Astrocyte (in vitro differentiated cells and primary cell): ENCODE measurements at regions not wholly inside any gene's neighbourhood (a gene's known extent, or its start where the extent isn't known, plus 50 kb on each side); places are given as distances from the start of the nearest gene placed in this dataset.
"Not testable (repeated sequence)": the region's sequence is repeated elsewhere in the genome, so short reads cannot be mapped to it uniquely, and the experiment has no call there.

Source experiments
- DNase-seq: peaks from one replicate; pipeline ENCODE4 v3.0.0-alpha.2; 2010; ENCODE audit warnings: low read depth
- FAIRE-seq: peaks from 2 replicates; lab custom pipeline; 2011; peaks lifted over from hg19 to GRCh38; lab: Jason Lieb, UNC
- H2AFZ ChIP-seq: 2 replicates; pipeline ENCODE4 v1.6.0; 2012; ENCODE audit warnings: low read depth, low read length, inconsistent platforms
- H3K27ac ChIP-seq: 2 replicates; pipeline ENCODE4 v1.5.1; 2011; ENCODE audit warnings: low read depth, low read length, inconsistent platforms
- H3K27me3 ChIP-seq: 2 replicates; pipeline ENCODE4 v1.6.0; 2011; ENCODE audit warnings: low read length, inconsistent platforms; ENCODE audit not compliant: insufficient read depth
- H3K36me3 ChIP-seq: 2 replicates; pipeline ENCODE4 v1.5.1; 2011; ENCODE audit warnings: low read length, inconsistent platforms; ENCODE audit not compliant: insufficient read depth
- H3K4me1 ChIP-seq: 2 replicates; pipeline ENCODE4 v1.5.1; 2011; ENCODE audit warnings: low read length, inconsistent platforms; ENCODE audit not compliant: insufficient read depth
- H3K4me2 ChIP-seq: 2 replicates; pipeline ENCODE4 v1.6.0; 2012; ENCODE audit warnings: low read length, inconsistent platforms
- H3K4me3 ChIP-seq: 2 replicates; pipeline ENCODE4 v1.5.1; 2011; ENCODE audit warnings: low read depth, mild to moderate bottlenecking, low read length, inconsistent platforms; ENCODE audit not compliant: insufficient read depth
- H3K79me2 ChIP-seq: 2 replicates; pipeline ENCODE4 v1.6.0; 2012; ENCODE audit warnings: mild to moderate bottlenecking, low read length, inconsistent platforms; ENCODE audit not compliant: insufficient read depth
- H3K9ac ChIP-seq: 2 replicates; pipeline ENCODE4 v1.6.0; 2012; ENCODE audit warnings: mild to moderate bottlenecking, low read length, inconsistent platforms
- H3K9me3 ChIP-seq: 2 replicates; pipeline ENCODE4 v1.5.1; 2012; ENCODE audit warnings: low read depth, mild to moderate bottlenecking, low read length, inconsistent platforms; ENCODE audit not compliant: insufficient read depth
- H4K20me1 ChIP-seq: 2 replicates; pipeline ENCODE4 v1.6.0; 2012; ENCODE audit warnings: low read length, inconsistent platforms; ENCODE audit not compliant: insufficient read depth
- H3K27ac Mint-ChIP-seq: one replicate; pipeline ENCODE4 v1.8.0; 2021; ENCODE audit warnings: mild to moderate bottlenecking, mixed read lengths; ENCODE audit not compliant: unreplicated experiment
- H3K27me3 Mint-ChIP-seq: one replicate; pipeline ENCODE4 v1.8.0; 2021; ENCODE audit warnings: low read depth, mixed read lengths; ENCODE audit not compliant: unreplicated experiment
- H3K36me3 Mint-ChIP-seq: one replicate; pipeline ENCODE4 v1.8.0; 2021; ENCODE audit warnings: low read depth, mixed read lengths; ENCODE audit not compliant: unreplicated experiment
- H3K4me1 Mint-ChIP-seq: one replicate; pipeline ENCODE4 v1.8.0; 2021; ENCODE audit warnings: low read depth, mixed read lengths; ENCODE audit not compliant: unreplicated experiment
- H3K4me3 Mint-ChIP-seq: one replicate; pipeline ENCODE4 v1.8.0; 2021; ENCODE audit warnings: mild to moderate bottlenecking, moderate library complexity, mixed read lengths; ENCODE audit not compliant: unreplicated experiment
- H3K9me3 Mint-ChIP-seq: one replicate; pipeline ENCODE4 v1.8.0; 2021; ENCODE audit warnings: mild to moderate bottlenecking, mixed read lengths; ENCODE audit not compliant: unreplicated experiment
- EZH2 ChIP-seq: IDR thresholded peaks from 2 replicates; pipeline ENCODE4 v1.6.1; 2012; ENCODE audit warnings: mild to moderate bottlenecking, low read length, inconsistent platforms; ENCODE audit not compliant: insufficient read depth
- TF ChIP-seq, protein P1 (sequence below): IDR thresholded peaks from 2 replicates; pipeline ENCODE4 v1.5.1; 2011; ENCODE audit warnings: low read depth, mild to moderate bottlenecking, inconsistent platforms, low read length, moderate library complexity; ENCODE audit not compliant: insufficient read depth

- H3K27ac Mint-ChIP-seq: no peak overlapping the region
- Histone ChIP-seq H3K4me2 (no peak overlapping the region), H2AFZ (no peak overlapping the region), H3K36me3 (no peaks in the 10 kb centered on the region), H3K9ac (no peak overlapping the region), H3K4me3 (no peak overlapping the region), H4K20me1 (no peaks in the 10 kb centered on the region), H3K9me3 (no peaks in the 10 kb centered on the region), H3K4me1 (no peaks in the 10 kb centered on the region), H3K27me3 (no peaks in the 10 kb centered on the region), H3K79me2 (no peaks in the 10 kb centered on the region), H3K27ac (no peak overlapping the region)
- no peak for DNase-seq
- H3K4me1 Mint-ChIP-seq: no peaks in the 10 kb centered on the region
- no peaks in the 10 kb centered on the region for H3K27me3 Mint-ChIP-seq
- no peak overlapping the region for H3K4me3 Mint-ChIP-seq
- H3K36me3 Mint-ChIP-seq: no peaks in the 10 kb centered on the region
- peaks cover 2% of the 10 kb centered on the region for H3K9me3 Mint-ChIP-seq
- no peak for FAIRE-seq
- TF ChIP-seq, protein P1, sequence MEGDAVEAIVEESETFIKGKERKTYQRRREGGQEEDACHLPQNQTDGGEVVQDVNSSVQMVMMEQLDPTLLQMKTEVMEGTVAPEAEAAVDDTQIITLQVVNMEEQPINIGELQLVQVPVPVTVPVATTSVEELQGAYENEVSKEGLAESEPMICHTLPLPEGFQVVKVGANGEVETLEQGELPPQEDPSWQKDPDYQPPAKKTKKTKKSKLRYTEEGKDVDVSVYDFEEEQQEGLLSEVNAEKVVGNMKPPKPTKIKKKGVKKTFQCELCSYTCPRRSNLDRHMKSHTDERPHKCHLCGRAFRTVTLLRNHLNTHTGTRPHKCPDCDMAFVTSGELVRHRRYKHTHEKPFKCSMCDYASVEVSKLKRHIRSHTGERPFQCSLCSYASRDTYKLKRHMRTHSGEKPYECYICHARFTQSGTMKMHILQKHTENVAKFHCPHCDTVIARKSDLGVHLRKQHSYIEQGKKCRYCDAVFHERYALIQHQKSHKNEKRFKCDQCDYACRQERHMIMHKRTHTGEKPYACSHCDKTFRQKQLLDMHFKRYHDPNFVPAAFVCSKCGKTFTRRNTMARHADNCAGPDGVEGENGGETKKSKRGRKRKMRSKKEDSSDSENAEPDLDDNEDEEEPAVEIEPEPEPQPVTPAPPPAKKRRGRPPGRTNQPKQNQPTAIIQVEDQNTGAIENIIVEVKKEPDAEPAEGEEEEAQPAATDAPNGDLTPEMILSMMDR: no peak
- TF ChIP-seq EZH2: no peak
Measured at GRCh38 chr3:153818338-153818737, 302.9 kb upstream of the ARHGEF26 start.

- no peak overlapping the region for H2AFZ ChIP-seq
- H3K36me3 Mint-ChIP-seq: peaks cover 1% of the 10 kb centered on the region
- H3K27me3 ChIP-seq: no peaks in the 10 kb centered on the region
- no peaks in the 10 kb centered on the region for H3K4me1 Mint-ChIP-seq
- H3K4me3 Mint-ChIP-seq: no peak overlapping the region
- H3K9me3 ChIP-seq: no peaks in the 10 kb centered on the region
- H3K9ac ChIP-seq: no peak overlapping the region
- no peaks in the 10 kb centered on the region for H3K79me2 ChIP-seq
- H3K4me3 ChIP-seq: no peak overlapping the region
- H3K9me3 Mint-ChIP-seq: peaks cover 8% of the 10 kb centered on the region
- no peaks in the 10 kb centered on the region for H3K36me3 ChIP-seq
- no peak for FAIRE-seq
- H3K4me1 ChIP-seq: no peaks in the 10 kb centered on the region
- H3K27ac ChIP-seq: no peak overlapping the region
- H3K27ac Mint-ChIP-seq: no peak overlapping the region
- TF ChIP-seq EZH2: no peak
- TF ChIP-seq, protein P1: no peak
- H4K20me1 ChIP-seq: no peaks in the 10 kb centered on the region
- H3K4me2 ChIP-seq: no peak overlapping the region
- DNase-seq: no peak
- no peaks in the 10 kb centered on the region for H3K27me3 Mint-ChIP-seq
Measured at GRCh38 chr3:153820035-153820434, 301.2 kb upstream of the ARHGEF26 start.

DNA sequence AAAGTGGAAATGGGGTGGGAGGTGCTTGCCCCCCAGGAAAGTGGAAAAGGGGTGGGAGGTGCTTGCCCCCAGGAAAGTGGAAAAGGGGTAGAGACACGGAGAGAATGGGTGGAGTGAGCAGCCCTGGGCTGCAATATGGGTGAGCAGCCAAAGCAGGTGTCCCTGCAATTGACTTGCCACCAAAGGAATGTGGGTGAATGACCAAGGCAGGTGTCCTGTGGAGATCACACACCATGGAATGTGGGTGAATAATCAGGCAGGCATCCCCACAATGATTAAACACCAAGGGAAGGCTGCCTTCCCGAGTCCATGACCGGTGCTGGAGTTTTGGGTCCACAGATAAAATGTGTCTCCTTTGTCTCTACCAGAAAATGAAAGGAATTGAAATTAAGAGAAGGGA lies 292.8 kb upstream of the ARHGEF26 start:
- H3K4me1 Mint-ChIP-seq: peaks cover 27% of the 10 kb centered on the region
- not testable (repeated sequence) for H3K27me3 Mint-ChIP-seq, H3K79me2 ChIP-seq, H3K4me3 ChIP-seq, H2AFZ ChIP-seq, FAIRE-seq, H3K9ac ChIP-seq, H3K4me2 ChIP-seq, H4K20me1 ChIP-seq, H3K4me1 ChIP-seq, H3K27ac ChIP-seq, H3K9me3 ChIP-seq, H3K36me3 ChIP-seq, H3K36me3 Mint-ChIP-seq, H3K27me3 ChIP-seq, H3K4me3 Mint-ChIP-seq
- DNase-seq: peak; percentile 1
- H3K27ac Mint-ChIP-seq: peak overlapping the region; percentile 79
- peaks cover 16% of the 10 kb centered on the region for H3K9me3 Mint-ChIP-seq
